Gastrocnemius medialis (tissue), 4 donors: ENCODE measurements at regions not wholly inside any gene's neighbourhood (a gene's known extent, or its start where the extent isn't known, plus 50 kb on each side); places are given as distances from the start of the nearest gene placed in this dataset.
"Not testable (repeated sequence)": the region's sequence is repeated elsewhere in the genome, so short reads cannot be mapped to it uniquely, and the experiment has no call there.

Experiments used
- ATAC-seq, 2 donors: fragments of 150-250 bp; one replicate each; pipeline ENCODE4 v1.9.1; 2016
- DNase-seq, 2 donors: peaks; one replicate each; pipeline ENCODE4 v3.0.0-alpha.2; 2019
- H3K27ac ChIP-seq, 4 donors: fragments of 200-600 bp; sonication (generic); 1 replicate in 1 of 4; 2 replicates in 3 of 4; pipeline ENCODE4 v1.5.1; 2016 to 2018; ENCODE audit warnings: mild to moderate bottlenecking in 2 of 4, moderate library complexity in 1 of 4
- H3K27me3 ChIP-seq, 3 donors: fragments of 200-600 bp; sonication (generic) in 2 of 3; 1 replicate in 1 of 3; 2 replicates in 2 of 3; pipeline versions ENCODE4 v1.5.1 to v1.6.0; 2016 to 2019; ENCODE audit warnings: mild to moderate bottlenecking in 1 of 3, moderate library complexity in 1 of 3
- H3K36me3 ChIP-seq, 2 donors: fragments of 200-600 bp; sonication (generic) in 1 of 2; one replicate each; pipeline ENCODE4 v1.5.1; 2017 to 2018
- H3K4me1 ChIP-seq, 2 donors: fragments of 200-600 bp; sonication (generic) in 1 of 2; one replicate each; pipeline ENCODE4 v1.5.1; 2016 to 2017; ENCODE audit warnings: mild to moderate bottlenecking in 2 of 2
- H3K4me3 ChIP-seq, 4 donors: fragments of 200-600 bp; sonication (generic) in 3 of 4; 1 replicate in 1 of 4; 2 replicates in 3 of 4; pipeline ENCODE4 v1.5.1; 2016 to 2019; ENCODE audit warnings: mild to moderate bottlenecking in 2 of 4
- H3K9me3 ChIP-seq, 3 donors: fragments of 200-600 bp; sonication (generic) in 2 of 3; 1 replicate in 1 of 3; 2 replicates in 2 of 3; pipeline ENCODE4 v1.5.1; 2016 to 2019
- CTCF ChIP-seq, 5 experiments: fragments of 450-650 bp in 3 of 5; fragments of 200-600 bp in 2 of 5; sonication (generic) in 2 of 5; IDR thresholded peaks in 4 of 5; conservative IDR thresholded peaks in 1 of 5; 1 replicate in 4 of 5; 2 replicates in 1 of 5; pipeline ENCODE4 v1.5.1; 2016 to 2019; ENCODE audit warnings: antibody characterized with exemption in 5 of 5, mild to moderate bottlenecking in 3 of 5, moderate library complexity in 3 of 5
- POLR2A ChIP-seq, 2 donors: fragments of 450-650 bp; IDR thresholded peaks; one replicate each; pipeline ENCODE4 v1.6.1; 2017; ENCODE audit warnings: antibody characterized with exemption in 2 of 2, mild to moderate bottlenecking in 2 of 2, moderate library complexity in 2 of 2
- in situ Hi-C, 4 donors: fragments of 200-750 bp; cut with MboI; loops; one replicate each; pipeline versions ENCODE4 v1.15.0 to v1.8.0; 2017; ENCODE audit warnings: low sequenced_read_pairs in 4 of 4
- intact Hi-C: fragments of 100-400 bp; cut with DNase I; formaldehyde crosslinking; loops from one replicate; pipeline ENCODE4 v1.15.1; 2023; ENCODE audit warnings: low total_unique reads

- in situ Hi-C loops (no loop called here), intact Hi-C loops (loop anchor here (5.0 kb wide), 1 partner anchor 87 kb away; the partner anchor contains the start of gene NAV2)
- no peak for TF ChIP-seq POLR2A (IDR thresholded peaks at IDR 0.05)
- no peaks in the 10 kb centered on the region for H3K36me3 ChIP-seq
- H3K27me3 ChIP-seq, result no peaks in the 10 kb centered on the region
- peaks cover 9 to 12% of the 10 kb centered on the region in 2 donors for H3K4me1 ChIP-seq
- no peak overlapping the region for H3K27ac ChIP-seq
- DNase-seq, result no peak
- ATAC-seq, result no peak
- H3K9me3 ChIP-seq, result no peaks in the 10 kb centered on the region
- H3K4me3 ChIP-seq, result no peak overlapping the region
Measured at GRCh38 chr11:19625438-19625837, 87.2 kb upstream of the NAV2 start.

DNA sequence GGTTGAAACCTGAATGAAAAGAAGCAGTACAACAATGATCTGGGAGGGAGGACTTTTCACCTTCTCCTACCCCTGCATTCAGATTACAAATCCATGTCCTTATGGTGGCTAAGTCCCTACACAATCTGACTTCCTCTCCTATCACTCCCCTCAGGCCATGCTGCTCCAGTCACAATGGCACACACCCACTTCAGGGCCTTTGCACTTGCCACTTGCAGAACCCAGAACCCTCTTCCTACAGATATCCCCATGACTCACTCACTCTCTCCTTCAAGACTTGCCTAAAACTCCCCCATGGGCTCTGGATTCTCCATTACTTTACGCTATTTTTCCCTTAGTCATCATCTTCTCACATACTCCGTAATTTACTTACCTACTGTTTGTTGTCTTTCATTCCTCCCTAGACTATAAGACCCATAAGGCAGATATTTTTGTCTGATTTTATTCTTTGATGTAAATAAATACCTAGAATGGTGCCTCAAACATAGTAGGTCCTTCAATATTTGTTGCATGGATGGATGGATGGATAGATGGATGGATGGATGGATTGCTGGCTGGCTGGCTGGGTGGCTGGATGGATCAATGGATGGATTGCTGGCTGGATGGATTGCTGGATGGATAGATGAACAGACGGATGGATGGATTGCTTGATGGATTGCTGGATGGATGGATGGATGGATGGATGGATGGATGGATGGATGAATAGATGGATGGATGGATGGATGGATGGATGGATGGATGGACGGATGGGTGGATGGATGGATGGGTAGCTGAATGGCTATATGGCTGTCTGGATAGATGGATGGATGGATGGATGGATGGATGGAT lies 94.7 kb upstream of the NAV2 start:
- Histone ChIP-seq H3K27me3 (no peaks in the 10 kb centered on the region), H3K4me1 (no peaks in the 10 kb centered on the region), H3K4me3 (no peak overlapping the region), H3K27ac (no peak overlapping the region), H3K9me3 (no peaks in the 10 kb centered on the region), H3K36me3 (no peaks in the 10 kb centered on the region)
- DNase-seq, result no peak
- no peak for ATAC-seq
- in situ Hi-C loops, result no loop called here
- intact Hi-C loops, result no loop called here
- TF ChIP-seq CTCF (IDR thresholded peaks at IDR 0.05 in 4 of 5, conservative IDR thresholded peaks at IDR 0.05 in 1 of 5) (no peak), POLR2A (IDR thresholded peaks at IDR 0.05) (no peak)

GRCh38 chr11:19615341-19616183 lies 97.1 kb upstream of the NAV2 start:
- no peak for ATAC-seq

DNA sequence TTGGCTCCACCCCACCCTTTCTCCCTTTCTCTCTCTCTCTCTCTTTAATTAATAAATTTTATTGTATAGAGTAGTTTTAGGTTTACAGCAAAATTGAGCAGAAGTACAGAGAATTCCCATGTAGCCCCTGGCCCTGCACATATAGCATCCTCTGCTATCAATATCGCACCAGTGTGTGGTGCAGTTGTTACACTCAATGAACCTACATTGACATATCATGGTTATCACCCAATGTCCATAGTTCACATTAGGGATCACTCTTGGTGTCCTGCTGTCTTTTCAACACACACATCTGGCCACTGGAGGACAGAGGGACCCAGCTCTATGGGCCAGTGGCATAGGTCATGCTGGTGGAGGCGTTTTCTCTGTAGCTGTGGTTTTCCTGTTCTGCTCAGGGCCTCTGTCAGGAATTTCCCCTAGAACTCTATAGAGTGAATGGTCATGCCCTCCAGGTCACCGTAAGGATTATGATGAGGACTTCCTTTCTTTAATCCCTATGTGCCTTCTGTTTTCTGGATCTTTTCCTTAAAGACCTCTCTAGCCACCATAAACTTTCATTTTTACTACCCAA lies 98.2 kb upstream of the NAV2 start:
- H3K4me1 ChIP-seq, result no peaks in the 10 kb centered on the region
- H3K9me3 ChIP-seq, result no peaks in the 10 kb centered on the region
- in situ Hi-C loops, result no loop called here
- H3K27me3 ChIP-seq, result no peaks in the 10 kb centered on the region
- intact Hi-C loops, result no loop called here
- no peak for DNase-seq
- H3K4me3 ChIP-seq, result no peak overlapping the region
- ATAC-seq, result no peak
- H3K36me3 ChIP-seq, result no peaks in the 10 kb centered on the region
- TF ChIP-seq CTCF (IDR thresholded peaks at IDR 0.05 in 4 of 5, conservative IDR thresholded peaks at IDR 0.05 in 1 of 5), result no peak
- TF ChIP-seq POLR2A (IDR thresholded peaks at IDR 0.05), result no peak
- no peak overlapping the region for H3K27ac ChIP-seq

More at GRCh38 chr11:19615341-19616183, 97.1 kb upstream of the NAV2 start:
- no peaks in the 10 kb centered on the region for H3K4me1 ChIP-seq
- intact Hi-C loops (no loop called here), in situ Hi-C loops (no loop called here)
- no peak overlapping the region for H3K4me3 ChIP-seq
- DNase-seq, result no peak
- no peaks in the 10 kb centered on the region for H3K36me3 ChIP-seq
- no peak overlapping the region for H3K27ac ChIP-seq
- H3K9me3 ChIP-seq, result no peaks in the 10 kb centered on the region
- TF ChIP-seq CTCF (IDR thresholded peaks at IDR 0.05 in 4 of 5, conservative IDR thresholded peaks at IDR 0.05 in 1 of 5) (no peak), POLR2A (IDR thresholded peaks at IDR 0.05) (no peak)
- no peaks in the 10 kb centered on the region for H3K27me3 ChIP-seq

- H3K36me3 ChIP-seq, H3K27me3 ChIP-seq, intact Hi-C loops, ATAC-seq, in situ Hi-C loops, H3K4me3 ChIP-seq, H3K4me1 ChIP-seq, H3K9me3 ChIP-seq, H3K27ac ChIP-seq, DNase-seq: not testable (repeated sequence)
Measured at GRCh38 chr11:19612025-19612424, 100.6 kb upstream of the NAV2 start.
